SHP77 treated with DMSO at 0.1 percent for 48 hours (cell line): ENCODE measurements at regions not wholly inside any gene's neighbourhood (a gene's known extent, or its start where the extent isn't known, plus 50 kb on each side); places are given as distances from the start of the nearest gene placed in this dataset.

Experiments
- DNase-seq: peaks from one replicate; lab custom pipeline; 2025; lab: John Stamatoyannopoulos, UW

DNA sequence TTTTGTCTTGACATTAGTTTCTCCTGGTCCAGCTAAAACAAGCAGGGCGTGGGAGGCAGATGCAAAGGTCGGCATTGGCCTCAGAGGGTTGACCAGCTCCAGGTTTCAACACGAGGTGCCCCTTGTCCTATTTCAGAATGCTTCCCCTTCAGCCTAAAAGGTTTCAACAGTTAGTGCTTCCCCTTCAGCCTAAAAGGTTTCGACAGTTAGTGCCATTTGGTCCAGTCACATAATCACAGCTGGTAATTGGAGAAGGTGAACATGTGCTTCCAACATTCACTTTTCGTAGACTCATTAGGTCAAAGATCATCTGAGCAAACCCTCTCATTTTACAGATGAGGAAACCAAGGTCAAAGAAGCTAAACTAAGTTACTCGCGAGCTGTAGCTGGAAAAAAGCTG is 270.3 kb upstream of the MAP3K1 start:
- no peak for DNase-seq

DNA sequence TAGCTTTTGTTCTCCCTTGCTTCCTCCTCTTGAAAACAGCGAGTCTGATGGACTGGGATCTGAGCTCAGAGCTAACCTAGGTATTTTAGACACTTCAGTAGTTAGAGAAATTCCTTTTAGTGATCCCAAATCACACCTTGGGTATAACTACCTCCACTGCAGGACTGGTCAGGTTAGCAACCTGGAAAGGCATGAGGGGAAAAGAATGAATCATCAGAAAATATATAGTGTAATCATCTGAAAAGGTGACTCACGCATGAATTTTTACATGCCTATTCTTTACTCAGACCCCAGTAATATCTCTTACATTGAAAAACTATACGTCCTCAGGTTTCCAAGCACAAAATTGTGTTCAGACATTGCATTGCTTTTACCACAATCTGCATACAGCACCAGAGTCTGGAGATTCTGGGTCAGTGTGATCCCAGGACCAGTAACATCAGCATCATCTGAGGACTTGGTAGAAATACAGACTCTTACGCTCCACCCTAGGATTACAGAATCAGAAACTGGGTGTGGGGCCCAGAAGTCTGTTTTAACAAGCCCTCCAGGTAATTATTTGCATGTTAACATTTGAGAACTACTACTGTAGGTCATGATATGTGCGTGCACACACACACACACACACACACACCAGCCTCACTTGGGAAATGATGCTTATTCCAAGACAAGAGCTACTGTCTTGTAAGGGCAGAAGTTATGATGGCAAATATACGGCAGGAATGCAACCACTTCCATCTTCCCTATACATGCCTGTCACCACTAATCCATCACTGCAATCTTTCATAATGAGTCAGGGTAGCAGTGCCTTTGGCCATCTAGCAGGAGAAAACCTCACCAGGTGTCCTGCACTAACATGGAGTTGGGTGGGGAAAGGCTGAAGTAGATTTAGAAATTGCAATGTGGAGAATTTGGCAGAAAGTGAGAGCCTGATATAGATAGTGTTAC is 271.6 kb upstream of the MAP3K1 start:
- no peak for DNase-seq

DNA sequence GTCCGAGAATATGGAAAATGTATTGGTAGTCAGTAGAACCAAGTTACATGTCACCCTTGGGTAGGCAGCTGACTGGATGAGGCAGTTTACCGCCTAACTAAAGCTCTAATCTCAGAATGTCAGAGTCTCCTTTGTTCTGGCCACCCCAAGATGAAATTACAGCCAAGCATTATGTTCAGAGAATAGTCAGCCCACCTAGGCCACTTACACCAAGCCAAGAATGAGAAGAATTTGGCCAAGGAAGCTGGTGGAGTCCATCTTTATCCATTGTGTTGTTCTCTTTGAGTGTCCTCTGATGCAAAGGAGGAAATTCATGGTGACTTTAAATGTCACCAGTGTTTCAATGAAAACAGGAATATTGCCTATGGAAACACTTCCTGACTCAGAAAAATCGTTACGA is 275.1 kb upstream of the MAP3K1 start:
- no peak for DNase-seq

DNA sequence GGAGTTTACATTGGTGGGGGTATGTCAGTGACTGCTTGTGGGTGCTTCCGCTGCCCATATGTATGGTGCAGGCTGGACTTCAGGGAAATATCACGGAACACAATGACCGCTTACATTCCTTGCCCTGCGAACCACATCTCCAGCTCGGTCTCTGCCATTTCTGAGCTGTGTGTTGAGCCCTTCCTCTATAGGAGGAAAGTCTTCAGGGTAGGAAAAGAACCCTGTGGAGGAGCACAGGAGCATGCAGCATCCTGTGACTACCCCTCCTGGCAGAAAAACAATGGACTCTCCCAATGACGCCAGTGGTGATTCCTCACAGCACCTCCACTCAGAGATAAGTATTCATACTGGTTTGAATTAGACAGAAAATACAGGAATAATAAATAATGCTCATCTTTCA is 276.8 kb upstream of the MAP3K1 start:
- DNase-seq: no peak

DNA sequence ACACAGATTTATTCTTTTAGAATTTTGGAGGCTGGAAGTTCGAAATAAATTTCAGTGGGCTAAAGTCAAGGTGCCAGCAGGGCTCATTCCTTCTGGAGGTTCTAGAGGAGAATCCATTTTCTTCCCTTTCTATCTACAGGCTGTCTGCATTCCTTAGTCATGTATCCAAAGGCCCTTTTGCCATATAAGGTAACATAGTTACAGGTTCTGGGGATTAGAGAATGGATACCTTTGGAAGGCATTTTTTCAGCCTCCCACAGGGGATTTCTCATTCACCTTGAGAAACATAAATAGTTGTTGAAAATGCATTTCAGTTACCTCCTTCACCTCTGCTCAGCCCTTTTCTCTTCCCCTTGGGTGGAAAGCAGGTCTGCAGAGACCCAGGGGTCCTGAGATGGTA is 280.0 kb upstream of the MAP3K1 start:
- no peak for DNase-seq

DNA sequence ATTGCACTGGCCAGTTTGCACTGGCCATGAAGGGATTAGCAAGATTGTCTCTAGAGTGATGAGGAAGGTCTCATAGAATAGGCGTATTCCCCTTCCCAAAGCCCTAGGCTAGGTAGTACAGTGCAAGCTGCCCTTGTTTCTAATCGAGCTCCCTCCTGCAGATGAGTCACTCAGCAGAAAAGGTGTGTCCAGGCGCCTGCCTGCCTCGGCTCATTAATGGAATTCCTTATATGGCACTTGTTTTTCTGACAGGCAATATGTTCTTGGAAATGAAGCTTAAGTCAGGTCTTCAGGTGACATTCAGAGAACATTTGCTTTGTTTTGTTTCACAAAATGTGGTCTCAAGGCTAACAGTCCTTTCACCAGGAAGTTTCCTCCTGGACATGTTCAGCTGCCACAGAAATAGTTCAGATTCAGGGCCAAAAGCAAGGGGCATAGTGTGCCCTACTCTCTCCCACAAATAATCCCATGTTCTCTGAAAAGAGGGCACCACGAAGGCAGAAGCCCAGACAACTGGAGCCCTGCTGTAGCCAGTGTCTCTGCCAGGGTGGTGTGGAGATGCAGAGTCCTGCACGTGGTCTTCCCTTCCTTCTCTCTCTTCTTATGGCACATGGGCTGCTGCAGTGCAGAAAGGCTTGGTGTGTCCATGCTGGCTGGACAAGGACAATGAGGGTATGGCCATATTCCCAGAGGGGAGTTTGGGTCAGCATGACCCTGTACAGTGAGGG is 281.1 kb upstream of the MAP3K1 start:
- no peak for DNase-seq

DNA sequence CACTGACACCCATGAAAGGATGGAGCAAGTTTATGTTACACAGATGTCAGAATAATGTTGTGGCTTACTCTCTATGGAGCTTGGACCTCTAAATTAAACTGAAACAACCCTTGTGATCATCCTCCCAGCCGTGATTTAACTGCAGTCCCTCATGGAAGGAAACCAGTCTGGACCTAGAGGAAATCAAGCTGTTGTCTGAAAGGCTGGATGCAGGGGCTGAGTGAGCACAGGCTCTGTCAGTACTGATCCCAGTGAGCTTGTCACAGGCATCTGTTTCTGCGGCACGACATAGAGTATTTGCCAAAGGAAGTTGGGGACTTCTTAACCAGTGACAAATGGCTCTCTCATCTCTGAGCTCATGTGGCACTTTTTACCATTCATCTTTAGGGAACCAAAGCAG is 282.9 kb upstream of the MAP3K1 start:
- DNase-seq: no peak

DNA sequence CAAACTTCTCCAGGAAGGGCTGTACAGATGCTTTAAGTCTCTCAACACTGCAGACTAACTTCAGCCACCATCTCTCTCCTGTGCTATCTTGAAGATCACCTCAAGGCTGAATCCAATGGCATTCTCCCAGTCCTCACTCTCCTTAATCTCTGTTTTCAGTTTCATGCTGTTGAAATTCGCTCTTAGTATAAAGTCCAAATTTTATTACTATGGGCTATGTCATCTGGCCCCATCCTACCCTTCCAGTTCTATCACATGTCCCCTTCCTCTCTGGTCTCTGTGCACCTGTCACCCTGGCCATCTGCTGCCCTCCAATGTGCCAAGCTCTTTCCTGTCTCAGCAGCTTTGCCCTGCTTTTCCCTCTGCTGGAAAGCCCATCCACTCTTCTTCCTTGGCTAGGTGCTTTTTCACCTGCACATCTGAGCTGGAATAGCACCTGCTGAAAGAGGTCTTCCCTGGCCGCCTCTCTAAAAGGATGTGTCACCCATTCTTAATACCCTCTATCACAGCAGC is 284.7 kb upstream of the MAP3K1 start:
- DNase-seq: no peak

DNA sequence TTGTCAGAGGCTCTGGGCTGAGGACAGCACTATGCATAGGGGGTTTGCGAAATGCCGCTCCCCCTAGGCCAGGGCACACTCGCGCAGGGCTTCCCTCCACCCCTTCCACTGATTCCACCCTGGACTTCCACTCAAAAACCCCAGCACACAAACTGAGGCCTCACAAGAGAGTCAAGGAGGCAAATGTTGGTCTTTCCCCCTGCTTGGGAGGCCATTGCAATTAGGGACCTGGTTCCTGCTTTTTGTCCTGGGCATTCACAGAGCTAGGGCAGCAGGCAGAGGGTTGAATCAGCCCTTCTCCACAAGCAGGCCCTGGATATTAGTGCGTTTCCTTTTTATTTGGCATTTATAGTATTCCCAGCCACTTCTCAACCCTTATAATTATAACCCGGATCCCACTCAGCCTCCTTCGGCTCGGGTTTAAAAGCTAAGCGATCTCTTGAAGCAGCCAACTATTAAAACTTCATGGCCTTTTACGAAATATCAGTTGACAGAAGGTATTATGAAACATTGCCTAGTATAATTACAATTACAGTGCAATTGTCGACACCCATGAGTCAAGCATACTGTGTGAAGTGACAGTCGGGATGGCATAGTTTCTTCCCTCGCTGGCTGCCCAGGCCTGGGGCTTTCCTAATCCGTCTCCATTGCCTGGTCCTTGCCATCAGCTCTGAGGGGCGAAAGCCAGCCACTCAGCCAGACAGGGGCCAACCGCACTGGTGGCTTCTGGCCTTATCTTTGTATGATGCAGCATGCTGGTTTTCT is 285.5 kb upstream of the MAP3K1 start:
- DNase-seq: no peak

DNA sequence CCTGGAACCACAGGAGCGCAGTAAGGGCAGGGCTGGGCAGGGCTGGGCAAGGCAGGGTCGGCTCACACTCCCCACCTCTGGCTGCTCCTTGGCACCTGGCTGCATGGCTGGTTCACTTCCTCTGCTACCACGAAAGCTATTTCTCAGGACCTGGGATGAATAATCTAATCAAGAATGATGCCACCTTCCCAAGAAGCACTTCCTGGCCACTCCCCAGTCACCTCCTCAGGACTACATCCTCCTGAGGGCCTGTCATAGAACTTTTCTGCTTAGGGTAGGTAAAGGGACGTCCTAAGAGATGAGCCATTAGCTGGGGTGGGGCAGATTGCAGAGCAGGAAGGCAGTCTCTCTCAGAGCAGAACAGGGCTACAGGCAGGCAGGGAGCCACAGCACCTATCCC is 288.2 kb upstream of the MAP3K1 start:
- DNase-seq: no peak

DNA sequence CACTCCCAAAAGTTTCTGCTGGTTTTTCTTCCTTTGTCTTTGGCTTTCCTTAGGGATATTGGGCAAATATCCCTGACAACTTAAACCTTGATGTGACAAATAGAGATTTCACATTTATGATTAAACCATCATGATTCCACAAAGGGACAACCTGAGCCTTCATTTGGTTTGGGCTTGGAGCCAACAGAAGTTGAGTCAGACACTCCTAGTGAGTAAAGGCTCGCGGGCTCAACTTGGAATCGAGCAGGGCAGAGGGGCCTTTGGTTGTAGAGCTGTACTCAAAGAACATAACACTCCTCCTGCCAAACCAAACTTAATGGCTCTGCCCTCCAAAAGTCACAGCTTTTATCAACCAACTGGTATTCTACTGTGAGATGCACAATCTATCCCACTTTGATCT is 290.2 kb upstream of the MAP3K1 start:
- DNase-seq: no peak

DNA sequence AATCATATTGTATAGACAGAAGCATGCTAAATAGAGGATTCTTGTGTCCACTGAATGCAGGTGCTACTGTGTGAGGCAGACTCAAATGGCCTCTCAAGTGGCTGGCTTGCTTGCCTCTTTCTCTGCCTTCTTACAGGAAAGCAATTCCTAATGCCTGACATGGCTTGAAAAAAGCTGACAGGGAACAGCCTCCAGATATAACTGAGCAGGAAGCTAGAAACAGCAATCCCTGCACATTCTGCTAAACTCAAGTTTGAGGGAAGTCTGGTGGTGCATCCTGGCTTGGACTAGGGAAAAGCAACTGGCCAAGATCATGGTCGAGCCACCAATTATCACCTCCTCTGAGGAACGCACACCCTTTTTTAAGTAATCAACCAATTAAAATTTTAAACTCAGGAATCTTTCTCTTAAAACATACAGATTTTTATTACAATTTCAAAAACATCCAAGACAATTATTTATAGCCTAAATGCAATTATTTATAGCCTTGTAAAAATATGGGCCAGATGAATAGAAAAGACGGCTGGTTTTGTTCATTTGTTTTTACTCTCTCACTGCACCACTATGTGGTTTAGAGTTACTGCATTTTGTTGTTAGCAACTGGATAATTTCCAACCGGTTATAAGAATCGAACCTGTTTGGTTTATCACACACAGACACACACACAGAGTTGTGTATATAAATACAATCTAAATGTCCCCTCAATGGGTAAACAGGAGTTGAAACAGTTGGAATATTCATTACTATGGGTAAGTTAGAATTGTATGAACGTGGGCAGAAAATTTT is 290.9 kb upstream of the ANKRD55 start:
- no peak for DNase-seq

DNA sequence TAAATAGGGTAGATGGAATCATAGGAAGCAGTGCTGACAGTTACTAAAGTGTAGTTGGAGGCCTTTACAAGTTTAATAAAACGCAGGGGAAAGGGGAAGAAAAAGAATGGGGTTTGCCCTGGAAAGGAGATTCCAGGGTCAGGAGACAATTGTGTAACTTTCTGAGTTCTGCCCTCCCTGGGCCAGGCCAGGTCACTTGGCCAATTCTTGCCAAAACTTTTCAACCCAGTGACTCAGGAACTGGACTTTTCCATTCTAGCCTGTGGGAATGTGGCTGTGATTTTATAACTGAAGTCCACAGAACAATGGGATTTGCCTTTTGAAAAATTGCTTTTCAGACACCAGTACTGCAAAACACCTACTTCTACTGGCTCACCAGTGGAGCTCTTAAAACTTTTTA is 289.8 kb upstream of the ANKRD55 start:
- no peak for DNase-seq

DNA sequence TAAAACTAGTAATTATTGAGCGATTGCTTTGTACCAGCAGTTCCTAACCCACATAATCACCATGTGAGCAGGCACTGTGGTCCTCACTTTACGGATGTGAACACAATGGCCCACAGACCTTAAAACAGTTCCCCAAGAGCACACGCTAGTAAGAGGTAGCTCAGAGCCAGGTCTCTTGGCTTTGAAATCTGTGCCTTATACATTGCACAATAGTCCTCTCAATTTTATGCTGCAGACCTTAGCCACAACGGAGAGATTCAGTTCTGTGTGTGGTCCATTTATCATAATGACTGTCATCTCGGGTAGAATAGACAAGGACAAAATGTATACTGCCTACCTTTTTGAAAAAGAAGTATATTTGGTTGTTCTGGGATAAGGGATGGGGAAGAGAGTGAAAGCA is 289.0 kb upstream of the ANKRD55 start:
- no peak for DNase-seq

DNA sequence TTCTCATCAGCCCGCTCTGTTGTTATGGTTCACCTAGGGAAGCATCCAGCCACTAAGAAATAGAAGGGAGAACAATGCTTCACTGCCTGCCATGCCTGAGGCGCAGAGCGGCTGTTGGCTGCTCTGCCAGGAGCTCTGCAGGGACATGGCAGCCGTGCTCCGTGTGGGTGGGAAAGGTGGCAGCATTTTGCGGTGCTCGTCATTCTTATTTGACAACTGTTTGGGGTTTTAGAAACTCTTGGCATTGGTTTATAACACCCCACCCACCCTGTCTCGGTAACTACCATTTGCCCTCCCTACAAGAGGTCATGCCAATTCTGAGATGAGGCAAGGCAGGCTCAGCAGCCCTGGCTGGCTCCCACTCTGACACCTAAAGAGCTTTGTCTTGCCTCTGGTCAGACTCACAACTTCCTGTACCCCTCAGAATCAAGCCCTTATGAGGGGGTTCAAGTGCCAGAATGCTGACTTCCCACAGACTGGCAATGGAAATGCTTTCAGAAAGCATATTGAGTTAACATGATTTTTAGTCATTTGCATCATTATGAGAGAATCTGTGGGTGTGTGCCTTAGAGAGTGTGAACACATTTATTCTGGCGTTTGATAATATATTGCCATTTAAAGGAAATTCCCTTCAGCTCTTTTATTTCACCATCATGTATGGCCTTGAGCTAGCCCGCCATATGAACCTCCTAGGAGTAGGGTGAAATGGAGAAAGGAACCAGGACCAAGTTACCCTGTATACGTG is 288.0 kb upstream of the ANKRD55 start:
- DNase-seq: no peak

DNA sequence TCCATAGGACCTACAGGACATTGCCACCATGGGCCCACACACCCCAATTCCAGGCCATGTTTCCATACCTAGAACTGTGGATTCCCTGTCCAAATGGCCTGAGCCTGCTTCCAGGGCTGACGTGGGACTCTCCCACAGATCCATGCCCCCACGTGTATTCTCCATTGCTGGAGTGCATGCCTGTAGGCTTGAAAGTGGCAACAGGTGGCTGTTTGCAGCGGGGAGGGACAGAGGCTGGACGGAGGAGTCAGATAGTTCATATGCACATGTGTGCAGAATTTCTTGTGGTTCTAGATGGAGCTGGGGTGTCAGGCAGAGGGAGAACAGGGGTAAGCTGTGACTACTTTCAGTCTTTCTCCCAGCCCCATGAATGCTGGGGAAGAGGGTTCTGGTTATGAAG is 285.7 kb upstream of the ANKRD55 start:
- no peak for DNase-seq

DNA sequence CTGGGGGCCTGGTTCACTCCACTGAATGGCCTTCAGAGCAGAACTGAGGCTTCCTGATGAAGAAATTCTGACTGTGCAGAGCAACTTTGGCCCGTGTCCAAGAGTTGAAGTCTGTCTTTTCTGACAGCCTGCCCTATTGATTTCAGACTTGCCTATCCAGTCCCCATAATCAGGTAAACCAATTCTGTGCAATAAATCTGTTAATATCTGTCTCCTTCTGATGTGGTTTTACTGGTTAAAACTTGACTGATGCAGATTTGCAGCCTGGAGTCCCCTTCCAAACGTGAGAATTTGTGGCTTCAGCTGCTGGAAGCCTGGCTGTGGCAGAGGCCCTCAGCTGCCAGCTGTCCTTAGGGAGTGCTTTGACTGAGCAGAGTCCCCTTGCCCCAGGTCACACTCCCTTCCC is 283.9 kb upstream of the ANKRD55 start:
- DNase-seq: no peak

DNA sequence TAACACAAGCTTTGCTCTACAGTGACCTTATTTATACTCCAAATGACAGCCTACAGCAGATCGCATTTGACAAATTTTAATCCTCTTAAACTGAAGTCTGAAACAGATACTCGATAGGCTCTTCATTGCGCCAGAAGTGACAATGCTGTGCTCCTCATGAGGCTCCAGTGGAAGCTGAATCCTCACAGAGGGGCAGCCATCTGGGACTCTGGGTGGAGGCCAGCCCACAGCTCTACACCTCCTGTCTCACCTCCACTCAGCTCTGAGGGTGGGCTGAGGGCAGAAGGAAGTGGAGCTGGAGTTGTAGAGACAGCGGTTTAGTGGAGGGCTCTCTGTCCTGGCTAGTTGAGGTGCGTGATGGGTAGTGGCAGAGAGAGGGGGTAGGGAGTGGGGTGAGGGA is 283.3 kb upstream of the ANKRD55 start:
- no peak for DNase-seq

DNA sequence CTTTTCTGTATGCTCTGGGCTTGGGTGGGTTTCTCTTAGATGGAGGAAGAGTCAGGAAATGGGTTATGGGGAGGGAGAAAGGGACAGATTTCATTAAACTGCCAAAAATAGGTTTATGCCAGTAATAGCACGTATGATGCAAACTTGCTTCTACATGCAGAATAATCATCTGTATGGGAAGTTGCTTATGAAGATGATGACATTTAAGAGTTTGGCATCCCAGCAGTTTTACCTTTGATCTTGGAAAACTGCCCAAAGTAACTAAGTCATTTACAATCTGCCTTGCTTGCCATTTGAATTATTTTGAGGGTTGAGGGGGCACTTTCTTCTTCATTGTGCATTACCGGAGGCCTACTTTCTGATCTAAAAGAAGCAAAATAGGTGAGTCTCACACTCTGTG is 282.9 kb upstream of the ANKRD55 start:
- DNase-seq: no peak

DNA sequence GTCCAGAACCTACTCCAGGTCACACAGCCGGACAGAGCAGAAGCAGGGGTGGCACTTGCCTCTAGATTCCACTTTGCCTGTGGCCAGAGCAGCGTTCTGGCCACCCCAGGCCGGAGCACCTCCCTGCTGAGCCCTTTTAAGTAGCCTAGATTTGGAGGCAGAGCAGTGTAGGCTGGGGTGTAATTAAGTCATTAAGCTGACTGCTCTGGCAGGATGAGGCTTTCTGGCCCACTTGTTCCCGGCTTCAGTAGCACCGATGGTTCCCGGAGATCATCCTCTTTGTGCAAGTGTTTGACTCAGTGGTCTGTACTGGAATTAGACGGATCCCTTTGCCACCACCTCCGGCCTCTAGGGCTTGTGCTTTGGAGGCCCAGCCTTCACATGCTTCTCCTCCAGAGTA is 281.9 kb upstream of the ANKRD55 start:
- no peak for DNase-seq

DNA sequence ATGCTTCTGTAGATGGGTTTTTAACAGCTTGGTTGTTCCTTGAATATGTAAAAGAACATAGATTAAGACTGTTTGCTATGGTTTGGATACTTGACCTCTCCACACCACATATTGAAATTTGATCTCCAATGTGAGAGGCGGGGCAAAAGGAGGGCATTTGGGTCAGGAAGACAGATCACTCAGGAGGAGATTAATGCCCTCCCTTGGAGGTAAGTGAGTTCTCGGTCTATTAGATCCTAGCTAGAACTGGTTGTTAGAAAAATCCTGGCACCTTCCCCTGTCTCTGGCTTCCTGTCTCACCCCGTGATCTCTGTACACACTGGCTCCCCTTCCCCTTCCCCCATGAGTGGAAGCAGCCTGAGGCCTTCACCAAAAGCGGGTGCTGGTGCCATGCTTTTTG is 281.1 kb upstream of the ANKRD55 start:
- DNase-seq: no peak
